ENCODE measurements at regions not wholly inside any gene's neighbourhood (a gene's known extent, or its start where the extent isn't known, plus 50 kb on each side); places are given as distances from the start of the nearest gene placed in this dataset.

DNA sequence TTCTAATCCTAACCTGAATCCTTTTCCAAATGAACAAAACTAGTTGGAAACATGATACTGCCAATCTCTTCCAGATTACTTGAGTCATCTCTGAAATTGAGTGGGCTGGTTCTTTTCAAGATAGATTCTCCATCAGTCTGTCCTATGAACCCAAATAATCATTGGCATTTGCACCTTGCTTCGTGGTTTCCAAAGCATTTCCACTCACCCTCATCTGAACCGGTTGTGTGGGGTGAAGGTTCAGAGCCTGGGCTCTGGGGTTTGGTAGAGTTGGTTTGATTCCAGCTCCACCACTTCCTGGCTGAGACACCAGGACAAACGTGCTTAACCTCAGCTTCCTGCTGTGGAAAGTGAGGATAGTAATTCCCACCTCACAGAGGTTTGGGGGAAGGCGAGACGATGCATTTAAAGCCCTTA lies 206.4 kb upstream of the E2F8 start:
- H3K36me3 Mint-ChIP-seq (ENCODE audit: insufficient read depth, unreplicated experiment), result no peaks in the 10 kb centered on the region
- no peak overlapping the region for H3K27ac Mint-ChIP-seq (ENCODE audit: unreplicated experiment)
- H3K4me1 ChIP-seq, result peaks cover 15% of the 10 kb centered on the region
- H3K9me3 Mint-ChIP-seq (ENCODE audit: unreplicated experiment), result no peaks in the 10 kb centered on the region
- intact Hi-C loops (cut with micrococcal nuclease; ENCODE audit: unreplicated experiment), result no loop called here
- H3K4me3 Mint-ChIP-seq (ENCODE audit: unreplicated experiment), result no peak overlapping the region
- CTCF ChIA-PET, result interaction anchor here (1.2 kb wide), 1 partner anchor 121 kb away, joined by 3 read pairs; no protein-coding TSS in a partner anchor
- DNase-seq, result no peak
- no TSS peak for BruUV-seq (replicated peaks)
- H3K27me3 ChIP-seq (replicated peaks; ENCODE audit: control insufficient read depth, insufficient read depth, low read length), result no peaks in the 10 kb centered on the region
- H3K4me3 ChIP-seq (ENCODE audit: low read depth, low read length), result no peak overlapping the region
- H3K36me3 ChIP-seq (ENCODE audit: control insufficient read depth, insufficient read depth, low read length), result no peaks in the 10 kb centered on the region
- peaks cover 12% of the 10 kb centered on the region for H3K4me1 Mint-ChIP-seq (ENCODE audit: low read depth, unreplicated experiment)
- no peaks in the 10 kb centered on the region for H3K9me3 ChIP-seq
- no peaks in the 10 kb centered on the region for H3K27me3 Mint-ChIP-seq (ENCODE audit: insufficient read depth, unreplicated experiment)
- POLR2A ChIA-PET, result no interaction called here
- TF ChIP-seq, protein P1, sequence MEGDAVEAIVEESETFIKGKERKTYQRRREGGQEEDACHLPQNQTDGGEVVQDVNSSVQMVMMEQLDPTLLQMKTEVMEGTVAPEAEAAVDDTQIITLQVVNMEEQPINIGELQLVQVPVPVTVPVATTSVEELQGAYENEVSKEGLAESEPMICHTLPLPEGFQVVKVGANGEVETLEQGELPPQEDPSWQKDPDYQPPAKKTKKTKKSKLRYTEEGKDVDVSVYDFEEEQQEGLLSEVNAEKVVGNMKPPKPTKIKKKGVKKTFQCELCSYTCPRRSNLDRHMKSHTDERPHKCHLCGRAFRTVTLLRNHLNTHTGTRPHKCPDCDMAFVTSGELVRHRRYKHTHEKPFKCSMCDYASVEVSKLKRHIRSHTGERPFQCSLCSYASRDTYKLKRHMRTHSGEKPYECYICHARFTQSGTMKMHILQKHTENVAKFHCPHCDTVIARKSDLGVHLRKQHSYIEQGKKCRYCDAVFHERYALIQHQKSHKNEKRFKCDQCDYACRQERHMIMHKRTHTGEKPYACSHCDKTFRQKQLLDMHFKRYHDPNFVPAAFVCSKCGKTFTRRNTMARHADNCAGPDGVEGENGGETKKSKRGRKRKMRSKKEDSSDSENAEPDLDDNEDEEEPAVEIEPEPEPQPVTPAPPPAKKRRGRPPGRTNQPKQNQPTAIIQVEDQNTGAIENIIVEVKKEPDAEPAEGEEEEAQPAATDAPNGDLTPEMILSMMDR (IDR thresholded peaks at IDR 0.05; ENCODE audit: insufficient read depth in 1 of 2, low read depth in 1 of 2, low read length in 1 of 2, severe bottlenecking in 1 of 2, unreplicated experiment in 1 of 2), result no peak

DNA sequence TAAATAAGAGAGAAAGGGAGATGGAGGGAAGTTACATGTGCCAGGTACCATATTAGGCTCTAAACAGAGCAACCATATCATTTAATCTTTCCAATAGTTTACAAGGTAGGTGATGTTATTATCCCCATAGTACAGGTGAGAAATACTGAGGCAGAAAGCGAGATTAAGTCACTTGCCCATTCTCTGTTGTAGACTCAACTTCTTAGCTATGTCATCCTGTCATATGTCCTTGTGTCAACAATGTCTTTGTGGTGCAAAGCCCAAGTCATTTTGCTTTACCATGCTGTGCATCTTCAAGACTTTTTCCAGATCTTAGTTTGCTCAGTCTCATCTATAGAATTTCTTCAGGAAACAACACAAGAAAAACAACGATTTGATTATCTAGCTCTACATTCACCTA lies 205.0 kb upstream of the E2F8 start:
- Mint-ChIP-seq H3K4me3 (ENCODE audit: unreplicated experiment) (no peak overlapping the region), H3K4me1 (ENCODE audit: low read depth, unreplicated experiment) (peaks cover 26% of the 10 kb centered on the region), H3K36me3 (ENCODE audit: insufficient read depth, unreplicated experiment) (no peaks in the 10 kb centered on the region), H3K27me3 (ENCODE audit: insufficient read depth, unreplicated experiment) (no peaks in the 10 kb centered on the region), H3K27ac (ENCODE audit: unreplicated experiment) (no peak overlapping the region), H3K9me3 (ENCODE audit: unreplicated experiment) (peaks cover 5% of the 10 kb centered on the region)
- Histone ChIP-seq H3K9me3 (no peaks in the 10 kb centered on the region), H3K27me3 (replicated peaks; ENCODE audit: control insufficient read depth, insufficient read depth, low read length) (no peaks in the 10 kb centered on the region), H3K4me1 (peaks cover 26% of the 10 kb centered on the region), H3K4me3 (ENCODE audit: low read depth, low read length) (no peak overlapping the region), H3K36me3 (ENCODE audit: control insufficient read depth, insufficient read depth, low read length) (no peaks in the 10 kb centered on the region)
- BruUV-seq (replicated peaks), result no TSS peak
- ChIA-PET POLR2A (no interaction called here), CTCF (interaction anchor here (0.7 kb wide), 1 partner anchor 76 kb away, joined by 3 read pairs; no protein-coding TSS in a partner anchor)
- intact Hi-C loops (cut with micrococcal nuclease; ENCODE audit: unreplicated experiment), result no loop called here
- DNase-seq, result no peak
- TF ChIP-seq, protein P1 (IDR thresholded peaks at IDR 0.05; ENCODE audit: insufficient read depth in 1 of 2, low read depth in 1 of 2, low read length in 1 of 2, severe bottlenecking in 1 of 2, unreplicated experiment in 1 of 2), result no peak

DNA sequence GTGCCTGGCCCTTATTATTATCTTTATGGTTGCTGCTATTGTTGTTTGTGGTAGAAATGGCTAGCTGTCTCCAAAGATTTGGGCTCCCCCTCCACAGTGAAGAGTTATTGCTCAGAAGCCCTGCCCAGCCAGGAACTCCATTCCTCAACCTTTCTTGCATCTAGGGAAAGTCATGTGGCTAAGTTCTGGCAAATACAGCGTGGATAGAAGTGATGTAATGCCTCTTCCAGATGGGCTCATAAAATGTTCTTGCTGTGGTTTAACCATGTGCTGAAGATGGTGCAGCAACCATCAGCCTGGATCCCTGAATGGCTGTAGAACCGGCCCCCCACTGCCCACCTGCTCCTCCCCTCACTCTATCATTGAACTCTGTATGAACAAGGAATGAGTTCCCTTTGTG lies 203.5 kb upstream of the E2F8 start:
- ChIA-PET POLR2A (no interaction called here), CTCF (no interaction called here)
- no peaks in the 10 kb centered on the region for H3K27me3 Mint-ChIP-seq (ENCODE audit: insufficient read depth, unreplicated experiment)
- no peak overlapping the region for H3K4me3 ChIP-seq (ENCODE audit: low read depth, low read length)
- H3K9me3 Mint-ChIP-seq (ENCODE audit: unreplicated experiment), result peaks cover 10% of the 10 kb centered on the region
- H3K27me3 ChIP-seq (replicated peaks; ENCODE audit: control insufficient read depth, insufficient read depth, low read length), result no peaks in the 10 kb centered on the region
- no peak overlapping the region for H3K4me3 Mint-ChIP-seq (ENCODE audit: unreplicated experiment)
- no TSS peak for BruUV-seq (replicated peaks)
- intact Hi-C loops (cut with micrococcal nuclease; ENCODE audit: unreplicated experiment), result no loop called here
- no peak overlapping the region for H3K27ac Mint-ChIP-seq (ENCODE audit: unreplicated experiment)
- no peaks in the 10 kb centered on the region for H3K36me3 ChIP-seq (ENCODE audit: control insufficient read depth, insufficient read depth, low read length)
- H3K36me3 Mint-ChIP-seq (ENCODE audit: insufficient read depth, unreplicated experiment), result no peaks in the 10 kb centered on the region
- H3K4me1 Mint-ChIP-seq (ENCODE audit: low read depth, unreplicated experiment), result peaks cover 29% of the 10 kb centered on the region
- TF ChIP-seq, protein P1 (IDR thresholded peaks at IDR 0.05; ENCODE audit: insufficient read depth in 1 of 2, low read depth in 1 of 2, low read length in 1 of 2, severe bottlenecking in 1 of 2, unreplicated experiment in 1 of 2), result no peak
- H3K9me3 ChIP-seq, result no peaks in the 10 kb centered on the region
- DNase-seq, result no peak
- H3K4me1 ChIP-seq, result peaks cover 26% of the 10 kb centered on the region

Measured in Caco-2 (cell line).